ENCODE measurements at regions not wholly inside any gene's neighbourhood (a gene's known extent, or its start where the extent isn't known, plus 50 kb on each side); places are given as distances from the start of the nearest gene placed in this dataset.

DNA sequence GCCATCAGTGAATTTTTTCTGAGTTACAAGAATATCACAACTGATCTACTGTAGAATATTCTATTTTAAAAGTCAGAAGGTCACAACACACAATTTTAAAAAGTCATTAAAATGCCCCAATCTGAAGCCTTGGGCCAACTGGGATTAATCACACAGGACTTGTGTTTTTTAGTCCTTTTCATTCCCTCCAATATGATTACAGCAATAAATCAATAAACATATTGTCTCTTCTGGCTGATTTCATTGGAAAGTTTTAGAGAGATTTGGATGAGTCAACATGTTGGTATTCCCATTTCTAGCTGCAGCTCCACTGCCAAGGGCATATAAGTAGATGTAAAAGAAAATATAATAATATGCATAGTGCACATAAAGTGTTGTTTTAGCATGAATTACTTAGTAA lies 85.8 kb downstream of the NIBAN1 start:
- H3K27me3 ChIP-seq = no peaks in the 10 kb centered on the region
- DNase-seq (ENCODE audit: extremely low spot score) = no peak
- intact Hi-C loops (cut with DNase I) = no loop called here
- TF ChIP-seq POLR2A (IDR thresholded peaks at IDR 0.05; ENCODE audit: low read depth) (no peak), POLR2AphosphoS5 (IDR thresholded peaks at IDR 0.05) (peak in 1 of 2 donors; percentile 13)
- peaks cover 3 to 33% (median 15%) of the 10 kb centered on the region in 4 donors for H3K36me3 ChIP-seq
- no peaks in the 10 kb centered on the region for H3K9me3 ChIP-seq
- H3K27ac ChIP-seq (replicated peaks in 1 of 4) = peak overlapping the region; percentile 75 to 89 (median 80)
- no peak overlapping the region for H3K4me3 ChIP-seq
- H3K4me1 ChIP-seq = peaks cover 59 to 90% (median 83%) of the 10 kb centered on the region in 4 donors

DNA sequence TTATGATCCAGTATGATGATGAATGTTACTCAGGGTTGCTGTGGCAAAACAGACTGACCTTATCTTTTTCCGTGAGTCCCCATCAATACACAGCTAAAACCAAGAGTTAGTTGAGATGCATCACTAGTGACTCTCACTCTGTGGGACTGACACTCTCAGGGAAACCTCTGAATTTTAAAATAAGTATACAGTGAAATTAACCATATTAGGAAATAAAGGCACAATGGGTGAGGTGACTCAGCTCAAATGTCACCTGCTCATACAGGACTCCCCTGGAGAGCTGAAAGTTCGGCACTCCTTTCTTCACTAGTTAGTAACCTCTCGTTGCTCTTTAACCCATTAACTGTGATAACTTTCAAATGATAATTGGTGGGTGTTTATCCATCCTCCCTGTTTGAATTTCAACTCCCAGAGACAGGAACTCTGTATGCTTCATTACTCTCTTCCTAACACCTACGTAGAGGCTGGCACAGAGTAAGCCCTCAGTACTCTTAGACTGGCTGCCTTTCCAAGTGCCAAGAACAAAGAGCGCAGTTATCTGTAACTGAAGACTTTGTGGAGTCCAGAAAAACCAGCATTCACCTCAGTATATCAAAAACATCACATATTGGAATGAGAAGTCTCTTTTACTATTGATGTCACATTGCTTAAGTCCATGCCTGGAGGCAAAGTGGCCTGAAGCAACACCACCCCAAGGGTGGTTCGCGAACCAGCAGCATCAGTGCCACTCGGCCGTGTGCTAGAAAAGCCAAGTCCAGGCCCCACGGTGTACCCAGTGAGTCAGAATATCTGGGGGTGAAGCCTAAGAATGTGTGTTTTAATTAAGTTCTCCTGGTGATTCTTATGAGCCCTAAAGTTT lies 91.1 kb downstream of the NIBAN1 start:
- H3K36me3 ChIP-seq = peaks cover 0 to 33% (median 7%) of the 10 kb centered on the region in 4 donors
- no peak overlapping the region for H3K4me3 ChIP-seq
- H3K27me3 ChIP-seq = no peaks in the 10 kb centered on the region
- peak overlapping the region; percentile 78 to 89 (median 86) for H3K27ac ChIP-seq (replicated peaks in 1 of 4)
- H3K9me3 ChIP-seq = no peaks in the 10 kb centered on the region
- peaks cover 82 to 100% (median 97%) of the 10 kb centered on the region in 4 donors for H3K4me1 ChIP-seq
- intact Hi-C loops (cut with DNase I) = no loop called here
- no peak for DNase-seq (ENCODE audit: extremely low spot score)
- TF ChIP-seq POLR2A (IDR thresholded peaks at IDR 0.05; ENCODE audit: low read depth) (no peak), EP300 (IDR thresholded peaks at IDR 0.05) (no peak), POLR2AphosphoS5 (IDR thresholded peaks at IDR 0.05) (no peak)
- TF ChIP-seq, protein P1, sequence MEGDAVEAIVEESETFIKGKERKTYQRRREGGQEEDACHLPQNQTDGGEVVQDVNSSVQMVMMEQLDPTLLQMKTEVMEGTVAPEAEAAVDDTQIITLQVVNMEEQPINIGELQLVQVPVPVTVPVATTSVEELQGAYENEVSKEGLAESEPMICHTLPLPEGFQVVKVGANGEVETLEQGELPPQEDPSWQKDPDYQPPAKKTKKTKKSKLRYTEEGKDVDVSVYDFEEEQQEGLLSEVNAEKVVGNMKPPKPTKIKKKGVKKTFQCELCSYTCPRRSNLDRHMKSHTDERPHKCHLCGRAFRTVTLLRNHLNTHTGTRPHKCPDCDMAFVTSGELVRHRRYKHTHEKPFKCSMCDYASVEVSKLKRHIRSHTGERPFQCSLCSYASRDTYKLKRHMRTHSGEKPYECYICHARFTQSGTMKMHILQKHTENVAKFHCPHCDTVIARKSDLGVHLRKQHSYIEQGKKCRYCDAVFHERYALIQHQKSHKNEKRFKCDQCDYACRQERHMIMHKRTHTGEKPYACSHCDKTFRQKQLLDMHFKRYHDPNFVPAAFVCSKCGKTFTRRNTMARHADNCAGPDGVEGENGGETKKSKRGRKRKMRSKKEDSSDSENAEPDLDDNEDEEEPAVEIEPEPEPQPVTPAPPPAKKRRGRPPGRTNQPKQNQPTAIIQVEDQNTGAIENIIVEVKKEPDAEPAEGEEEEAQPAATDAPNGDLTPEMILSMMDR (IDR thresholded peaks at IDR 0.05) = no peak
- WGBS = 67% methylated on average over 10 of the region's 10 CpGs

DNA sequence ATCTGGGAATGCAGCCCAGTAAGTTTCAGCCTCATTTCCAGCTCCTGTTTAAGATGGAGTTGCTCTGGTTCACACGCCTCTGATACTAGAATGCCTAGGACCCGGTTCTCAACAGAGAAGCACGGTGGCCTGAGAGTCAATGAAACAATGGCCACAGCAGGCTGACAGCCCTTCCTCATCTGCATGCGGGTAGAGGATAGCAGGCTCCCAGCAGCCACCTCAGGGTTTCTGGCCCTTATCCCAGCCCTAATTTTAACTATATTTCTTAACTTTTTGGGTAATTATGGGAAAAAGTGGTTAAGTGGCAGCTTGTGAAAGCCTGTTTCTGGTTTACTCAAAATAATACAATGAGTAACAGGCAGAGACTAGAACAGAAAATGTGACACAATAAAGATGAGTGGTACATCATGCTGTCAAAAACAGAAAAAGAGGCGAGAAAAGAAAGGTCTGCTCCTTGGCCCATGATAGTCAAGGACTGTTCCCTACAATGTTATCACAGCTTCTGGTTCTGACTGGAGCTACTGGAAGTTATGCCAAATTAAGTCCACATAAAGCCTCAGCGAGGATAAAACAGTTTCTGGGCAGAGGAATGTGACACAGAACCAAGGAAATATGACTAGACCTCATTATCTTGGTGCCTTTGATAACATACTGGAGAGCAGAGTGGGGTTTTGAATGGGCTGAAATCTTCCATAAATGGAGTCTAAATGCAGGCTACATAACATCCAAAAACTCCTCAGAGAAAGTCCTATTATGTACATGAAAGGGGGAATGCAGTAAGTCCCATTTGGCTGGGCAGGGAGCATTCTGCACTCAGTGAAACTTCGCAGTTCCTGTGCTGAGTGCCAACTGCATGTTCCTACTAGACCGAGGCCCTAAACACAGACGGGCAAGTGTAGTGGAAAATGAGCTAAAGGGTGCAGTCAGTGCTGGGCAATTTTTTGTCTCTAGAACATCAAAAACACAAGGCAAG lies 92.1 kb downstream of the NIBAN1 start:
- peaks cover 78 to 100% (median 99%) of the 10 kb centered on the region in 4 donors for H3K4me1 ChIP-seq
- H3K27ac ChIP-seq (replicated peaks in 1 of 4) = peak overlapping the region; percentile 78 to 89 (median 86)
- TF ChIP-seq POLR2AphosphoS5 (IDR thresholded peaks at IDR 0.05) = peak; percentile 81 to 85
- TF ChIP-seq, protein P1 (IDR thresholded peaks at IDR 0.05) = no peak
- H3K27me3 ChIP-seq = no peaks in the 10 kb centered on the region
- intact Hi-C loops (cut with DNase I) = no loop called here
- WGBS = 62% methylated on average over 9 of the region's 9 CpGs
- DNase-seq (ENCODE audit: extremely low spot score) = no peak
- no peak overlapping the region for H3K4me3 ChIP-seq
- H3K9me3 ChIP-seq = no peaks in the 10 kb centered on the region
- H3K36me3 ChIP-seq = peaks cover 0 to 23% (median 7%) of the 10 kb centered on the region in 4 donors

DNA sequence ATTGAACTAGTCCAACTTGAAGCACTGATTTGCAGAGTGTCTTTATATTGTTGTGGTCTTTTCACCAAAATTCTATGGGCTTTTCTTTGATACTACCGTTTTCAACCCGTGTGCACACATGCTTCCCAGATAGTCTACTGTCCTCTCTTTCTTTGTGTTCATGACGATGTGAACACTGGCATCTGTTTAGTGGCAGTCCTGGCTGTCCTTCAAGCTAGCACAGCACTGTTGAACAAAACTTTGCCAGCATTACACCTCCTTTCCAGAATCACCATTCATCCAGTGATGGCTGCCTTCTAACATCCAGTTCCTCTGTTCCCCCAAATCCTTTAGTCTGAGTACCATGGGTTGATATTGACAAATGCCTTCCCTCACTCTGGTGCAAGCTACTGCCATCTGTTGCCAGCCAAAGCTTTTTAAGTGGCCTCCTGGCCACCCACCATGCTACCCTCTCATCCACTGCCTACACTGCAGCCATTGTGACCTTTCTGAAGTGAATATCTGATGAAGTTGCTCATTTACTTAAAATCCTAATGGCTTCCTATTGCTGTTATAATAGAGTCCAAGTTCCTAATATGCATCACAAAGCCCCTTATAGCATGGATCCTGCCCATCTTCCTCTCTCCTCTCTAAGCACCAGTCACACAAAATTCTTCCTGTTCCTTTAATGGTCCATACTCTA lies 94.3 kb downstream of the NIBAN1 start:
- 87% methylated on average over 3 of the region's 3 CpGs for WGBS
- Histone ChIP-seq H3K36me3 (peaks cover 0 to 29% (median 7%) of the 10 kb centered on the region in 4 donors), H3K27ac (replicated peaks in 1 of 4) (peak overlapping the region; percentile 78 to 89 (median 86)), H3K9me3 (no peaks in the 10 kb centered on the region), H3K27me3 (no peaks in the 10 kb centered on the region), H3K4me1 (peaks cover 63 to 87% (median 82%) of the 10 kb centered on the region in 4 donors), H3K4me3 (no peak overlapping the region)
- no peak for DNase-seq (ENCODE audit: extremely low spot score)
- TF ChIP-seq POLR2A (IDR thresholded peaks at IDR 0.05; ENCODE audit: low read depth) = no peak
- no peak for TF ChIP-seq POLR2AphosphoS5 (IDR thresholded peaks at IDR 0.05)
- TF ChIP-seq EP300 (IDR thresholded peaks at IDR 0.05) = no peak
- TF ChIP-seq, protein P1 (IDR thresholded peaks at IDR 0.05) = no peak
- intact Hi-C loops (cut with DNase I) = no loop called here

All from esophagus muscularis mucosa (tissue), 4 donors.